ENCODE measurements at regions not wholly inside any gene's neighbourhood (a gene's known extent, or its start where the extent isn't known, plus 50 kb on each side); places are given as distances from the start of the nearest gene placed in this dataset.

DNA sequence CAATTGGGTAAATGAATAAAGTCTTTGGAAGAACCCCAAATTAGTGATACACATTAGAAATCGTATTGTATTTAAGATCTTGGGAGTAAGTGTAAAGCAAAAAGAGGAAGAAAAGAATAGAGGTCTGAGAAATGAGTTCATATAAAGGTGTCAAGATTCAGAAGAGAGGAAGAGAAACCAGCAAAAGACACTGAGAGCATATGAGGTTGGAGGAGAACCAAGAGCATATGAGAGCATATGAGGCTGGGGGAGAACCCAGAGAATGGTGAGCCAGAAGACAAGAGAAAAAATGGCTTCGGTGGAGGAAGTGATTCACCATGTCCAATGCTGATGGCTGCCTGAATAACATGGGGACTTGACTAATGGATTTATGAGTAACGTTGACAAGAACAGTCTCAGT, 620.1 kb upstream of the GCFC2 start:
- no peak for DNase-seq (ENCODE audit: low read depth in 2 of 3, low spot score in 2 of 3)

DNA sequence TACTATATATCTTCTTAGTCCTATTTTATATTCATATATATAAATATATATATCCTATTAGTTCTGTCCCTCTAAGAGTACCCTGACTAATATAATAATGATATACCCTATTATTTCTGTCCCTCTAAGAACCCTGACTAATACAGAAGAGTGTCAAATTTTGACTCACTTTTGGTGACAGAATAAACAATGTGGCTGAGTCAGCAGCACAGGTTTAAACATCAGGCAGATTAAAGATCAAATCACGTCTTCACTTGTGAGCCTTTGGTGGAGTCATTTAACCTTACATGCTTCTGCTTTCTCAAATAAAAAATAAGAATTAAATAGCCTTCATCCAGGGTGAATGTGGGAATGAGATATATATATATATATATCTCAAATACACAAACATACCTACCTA, 615.9 kb upstream of the GCFC2 start:
- DNase-seq (ENCODE audit: low read depth in 2 of 3, low spot score in 2 of 3), result no peak

DNA sequence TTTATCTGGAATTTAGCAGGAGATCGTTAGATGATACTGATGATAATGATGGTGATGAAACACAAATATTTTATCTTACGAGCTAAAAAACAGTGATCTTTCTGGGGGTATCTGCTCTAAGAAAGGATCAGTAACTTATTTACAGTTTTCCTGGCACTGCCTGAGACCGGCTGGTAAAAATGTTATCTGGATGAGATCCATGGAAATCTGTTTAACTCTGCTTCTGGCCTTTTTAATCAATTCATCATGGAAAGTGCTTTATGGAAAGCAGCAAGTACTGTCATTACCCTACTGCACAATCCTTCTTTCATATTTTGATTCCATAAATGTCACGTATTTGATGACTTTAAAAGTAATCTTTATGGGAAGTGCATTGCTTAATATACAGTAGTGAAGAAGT, 612.7 kb upstream of the GCFC2 start:
- DNase-seq (ENCODE audit: low read depth in 2 of 3, low spot score in 2 of 3), result no peak

DNA sequence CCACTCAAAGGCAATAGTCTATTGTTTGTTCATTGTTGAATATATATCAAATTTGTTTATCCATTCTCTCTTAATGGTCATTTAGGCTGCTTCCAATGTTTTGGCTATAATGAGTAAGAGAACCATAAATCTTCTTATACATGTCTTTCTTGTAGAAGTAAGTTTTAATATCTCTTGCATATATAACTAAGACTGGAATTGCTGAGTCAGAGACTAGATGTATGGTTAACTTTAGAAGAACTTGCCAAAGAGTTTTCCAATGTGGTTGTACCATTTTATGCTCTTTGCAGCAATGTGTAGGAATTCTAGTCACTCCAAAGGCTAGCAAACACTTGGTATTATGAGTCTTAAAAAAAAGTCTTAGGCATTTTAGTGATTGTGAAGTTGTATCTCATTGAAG, 610.0 kb upstream of the GCFC2 start:
- no peak for DNase-seq (ENCODE audit: low read depth in 2 of 3, low spot score in 2 of 3)

DNA sequence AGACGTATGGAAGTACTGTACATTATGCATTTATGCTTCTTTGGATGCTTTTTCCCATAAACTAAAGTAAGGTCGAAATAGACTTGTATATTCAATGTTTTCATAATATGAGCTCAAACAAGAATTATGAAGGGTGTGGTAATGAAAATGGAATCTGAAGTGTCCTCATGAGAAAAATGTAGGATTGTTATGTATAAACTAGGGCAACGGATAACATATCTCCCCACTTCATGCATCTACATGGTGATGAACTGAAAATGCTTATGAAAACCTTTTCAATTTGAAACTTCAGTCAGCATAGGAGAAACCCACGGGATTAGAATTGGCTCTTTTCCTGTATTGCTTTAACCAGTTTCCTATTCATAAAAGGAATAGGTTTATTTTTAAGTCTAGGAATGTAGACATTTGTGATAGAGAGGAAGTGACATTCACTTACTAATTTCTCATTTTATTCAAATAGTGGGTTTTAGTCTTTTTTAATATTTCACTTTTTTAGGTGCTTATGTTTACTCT, 608.2 kb upstream of the GCFC2 start:
- no peak for DNase-seq (ENCODE audit: low read depth in 2 of 3, low spot score in 2 of 3)

DNA sequence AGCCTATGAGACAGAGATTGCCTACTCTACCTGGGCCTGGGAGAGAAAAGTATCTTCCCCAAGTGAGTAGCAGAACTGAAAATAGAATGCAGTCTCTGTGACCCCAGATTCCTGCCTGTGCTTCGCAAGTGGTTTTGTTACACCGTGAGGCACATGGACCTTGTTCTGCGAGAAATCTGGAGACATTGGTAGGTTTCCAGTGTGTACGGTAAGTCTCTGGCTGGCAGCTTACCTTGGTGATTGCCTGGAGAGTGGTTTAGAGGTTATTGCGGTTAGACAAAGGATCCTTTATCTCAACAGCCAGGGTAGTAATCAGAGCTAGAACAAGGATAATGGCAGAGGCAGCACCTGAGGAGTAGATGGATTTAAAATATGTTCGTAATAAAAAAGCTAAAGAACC, 606.0 kb upstream of the GCFC2 start:
- no peak for DNase-seq (ENCODE audit: low read depth in 2 of 3, low spot score in 2 of 3)

DNA sequence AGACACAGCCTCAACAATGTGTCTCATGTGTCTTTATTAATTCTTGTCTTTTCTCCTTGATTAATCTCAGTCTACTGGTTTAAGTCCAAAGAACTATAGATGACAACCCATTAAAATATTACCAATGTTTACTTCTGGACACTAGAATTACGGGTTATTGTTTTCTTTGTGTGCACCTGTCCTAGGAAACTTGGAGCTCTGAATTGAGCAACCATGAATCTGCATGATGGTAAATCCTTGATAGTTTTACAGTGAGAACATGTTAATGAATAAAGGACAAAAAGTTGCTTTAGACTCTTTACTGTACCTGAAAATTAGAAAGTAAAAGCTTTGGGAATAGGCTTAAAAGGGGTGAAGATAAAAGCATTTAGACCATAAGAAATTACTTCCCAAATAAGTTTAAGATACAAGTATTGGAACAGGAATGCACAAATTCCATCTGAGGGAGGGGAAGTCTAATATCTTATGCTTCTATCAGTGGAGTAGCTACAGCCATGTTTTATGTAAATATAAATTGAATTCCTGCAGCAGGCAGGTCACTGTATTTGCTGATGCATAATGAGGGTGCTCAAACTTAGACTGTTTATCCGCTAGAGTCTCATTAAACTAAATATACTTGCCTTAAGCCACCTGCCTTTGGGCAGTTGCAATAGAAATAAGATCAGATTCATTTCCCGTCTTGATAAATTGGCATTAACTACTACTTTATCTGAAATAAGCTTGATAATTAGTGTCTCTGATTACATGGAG, 603.7 kb upstream of the GCFC2 start:
- no peak for DNase-seq (ENCODE audit: low read depth in 2 of 3, low spot score in 2 of 3)

DNA sequence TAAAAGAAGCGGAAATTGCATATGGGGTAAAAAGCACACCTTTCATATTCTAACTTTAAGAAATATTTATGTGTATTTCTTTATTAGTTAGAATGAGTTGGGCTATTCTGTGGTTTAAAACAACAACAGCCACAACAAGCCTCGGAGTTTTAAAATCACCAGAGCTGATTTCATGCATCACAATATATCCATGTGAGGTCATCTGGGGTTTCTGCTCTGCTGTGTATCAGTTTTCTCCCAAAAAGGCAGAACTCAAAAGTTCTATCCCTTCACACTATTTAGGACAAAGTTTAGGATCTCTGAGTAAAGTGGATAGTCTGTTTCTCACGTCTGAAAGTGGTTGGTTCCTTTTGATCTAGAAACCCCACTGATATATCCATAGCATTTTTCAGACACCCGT, 601.5 kb upstream of the GCFC2 start:
- no peak for DNase-seq (ENCODE audit: low read depth in 2 of 3, low spot score in 2 of 3)

DNA sequence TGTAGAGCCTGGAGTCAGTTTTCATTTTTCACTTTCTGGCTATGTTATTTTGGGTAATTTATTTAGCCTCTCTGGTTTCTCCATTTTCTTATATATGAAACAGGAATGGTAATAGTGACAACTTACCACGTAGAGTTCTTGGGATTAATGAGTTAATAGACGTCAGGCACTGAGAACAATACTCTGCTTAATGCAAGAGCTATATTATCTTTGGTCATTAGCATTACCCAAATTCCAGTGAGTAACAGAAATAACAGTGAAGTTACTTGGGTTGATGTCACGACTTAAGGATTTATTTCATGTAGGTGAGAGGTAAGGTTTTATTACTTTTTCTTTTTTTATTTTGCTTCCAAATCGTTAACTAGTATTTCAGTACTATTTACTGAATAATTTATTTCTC, 601.0 kb upstream of the GCFC2 start:
- no peak for DNase-seq (ENCODE audit: low read depth in 2 of 3, low spot score in 2 of 3)

DNA sequence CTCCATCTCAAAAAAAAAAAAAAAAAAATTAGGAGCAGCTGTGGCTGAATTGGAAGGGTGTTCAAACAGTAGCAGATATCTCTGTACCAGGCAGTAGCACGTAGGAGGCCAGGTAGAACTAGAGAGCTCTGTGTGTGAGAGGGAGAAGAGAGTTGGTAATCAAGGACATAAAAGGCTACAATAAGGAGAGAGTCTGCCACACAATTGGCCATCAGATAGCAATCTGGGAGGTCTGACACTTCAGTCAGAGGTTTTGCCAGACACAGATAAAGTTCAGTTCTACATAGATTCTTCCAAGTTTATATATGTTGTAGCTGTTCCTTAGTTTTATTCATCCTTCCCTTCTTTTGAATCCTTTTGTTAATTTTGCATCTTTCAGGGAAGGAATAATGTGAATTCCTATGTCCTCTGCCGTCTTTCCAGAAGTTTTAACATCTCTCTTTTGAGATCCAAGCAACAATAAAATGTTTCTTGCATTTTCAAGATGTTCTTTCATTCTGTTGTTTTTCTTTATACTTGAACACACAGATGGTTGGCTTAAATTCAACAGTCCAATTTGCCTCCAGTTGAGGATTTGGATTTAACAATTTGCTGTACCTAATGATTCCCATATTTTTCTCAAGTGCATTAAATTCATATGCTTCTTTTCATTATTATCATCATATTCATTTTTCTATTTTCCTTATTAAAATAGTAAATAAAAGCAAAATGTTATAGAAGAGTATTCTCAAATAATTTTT, 600.3 kb upstream of the GCFC2 start:
- no peak for DNase-seq (ENCODE audit: low read depth in 2 of 3, low spot score in 2 of 3)

DNA sequence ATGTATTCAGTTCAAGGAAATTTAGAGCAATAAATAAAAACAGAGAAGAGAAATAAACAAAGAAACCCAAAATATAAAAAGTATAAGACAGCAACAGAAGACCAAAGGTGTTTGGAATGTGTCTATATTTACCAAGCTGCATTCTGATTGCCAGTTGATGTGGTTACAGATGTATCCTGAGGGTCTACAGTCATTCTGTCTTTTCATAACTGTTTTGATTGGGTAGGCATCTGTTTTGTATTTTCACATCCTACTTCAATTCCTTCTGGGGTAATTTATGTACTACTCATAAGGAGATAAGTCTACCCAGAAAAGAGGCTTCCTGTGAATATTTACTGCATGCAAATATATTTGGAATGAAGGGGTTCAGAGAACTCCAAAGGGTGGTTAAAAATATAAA, 596.8 kb upstream of the GCFC2 start:
- DNase-seq (ENCODE audit: low read depth in 2 of 3, low spot score in 2 of 3), result no peak

DNA sequence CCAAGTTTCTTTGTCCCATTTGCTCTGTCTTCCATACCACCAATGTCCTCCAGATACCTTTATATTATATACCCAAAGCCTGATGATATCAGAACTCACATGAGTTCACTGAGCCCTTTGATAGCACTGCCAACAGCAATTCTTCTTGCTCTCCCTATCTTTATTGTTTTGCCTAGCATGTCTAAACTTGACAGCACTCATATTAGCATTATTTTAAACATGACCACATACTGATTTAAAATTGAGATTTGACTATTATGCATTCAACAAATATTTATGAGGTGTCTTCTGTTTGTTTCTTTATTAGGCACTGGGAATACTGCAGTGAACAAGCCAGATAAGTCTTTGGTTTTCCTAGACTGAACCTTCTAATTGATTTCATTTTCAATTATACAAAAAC, 587.3 kb upstream of the GCFC2 start:
- no peak for DNase-seq (ENCODE audit: low read depth in 2 of 3, low spot score in 2 of 3)

DNA sequence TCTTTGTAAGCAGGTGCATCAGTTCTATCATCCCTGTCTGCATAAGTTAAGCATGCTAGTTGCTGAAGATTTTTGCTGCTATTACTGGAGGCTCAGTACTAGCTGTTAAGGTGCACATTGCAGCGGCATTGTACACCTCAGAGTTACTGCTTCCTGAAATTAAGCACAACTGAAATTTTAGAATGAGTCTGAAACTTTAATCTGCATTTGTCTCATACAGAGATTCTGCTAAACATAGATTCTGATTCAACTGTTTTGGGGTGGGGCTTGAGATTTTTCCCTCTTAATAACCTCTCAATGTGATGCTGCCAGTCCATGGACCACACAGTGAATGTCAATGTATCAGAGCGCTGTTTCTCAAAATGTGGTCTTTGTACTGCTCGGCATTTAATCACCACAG, 585.7 kb upstream of the GCFC2 start:
- no peak for DNase-seq (ENCODE audit: low read depth in 2 of 3, low spot score in 2 of 3)

DNA sequence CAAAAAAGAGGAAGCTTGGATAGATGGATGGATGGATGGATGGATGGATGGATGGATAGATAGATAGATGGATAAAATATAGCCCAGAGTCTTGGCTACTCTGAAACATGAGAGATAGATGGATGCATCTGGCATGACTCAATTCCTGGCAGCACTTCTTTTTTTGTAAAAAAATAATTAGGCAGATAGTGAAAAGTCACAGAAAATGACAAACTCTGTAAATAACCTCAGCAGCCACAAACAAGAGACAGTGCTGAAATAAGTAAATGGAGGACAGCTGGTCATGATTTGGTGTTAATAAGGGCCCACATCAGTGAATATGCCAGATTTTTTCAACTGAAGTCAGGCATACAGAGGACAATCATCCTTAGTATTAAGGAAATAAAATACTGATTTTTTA, 585.0 kb upstream of the GCFC2 start:
- DNase-seq (ENCODE audit: low read depth in 2 of 3, low spot score in 2 of 3), result no peak

DNA sequence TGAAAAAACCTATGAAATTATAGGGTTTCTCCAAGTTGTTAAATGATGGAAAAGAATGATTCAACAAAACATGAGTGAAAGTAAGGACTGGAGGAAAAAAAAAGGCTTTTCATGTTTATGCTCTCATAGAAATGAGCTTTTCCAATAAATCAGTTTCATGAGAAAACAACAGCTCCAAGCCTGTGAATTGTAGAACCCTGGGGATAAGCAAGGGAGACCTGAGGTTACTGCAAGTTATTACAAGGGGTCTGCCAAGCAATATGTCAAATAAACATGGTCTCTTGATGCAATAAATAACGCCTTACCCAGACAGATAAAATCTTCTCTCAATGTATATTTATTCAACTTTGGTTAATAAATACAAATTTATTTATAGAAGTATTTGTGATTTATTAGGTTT, 577.9 kb upstream of the GCFC2 start:
- no peak for DNase-seq (ENCODE audit: low read depth in 2 of 3, low spot score in 2 of 3)

DNA sequence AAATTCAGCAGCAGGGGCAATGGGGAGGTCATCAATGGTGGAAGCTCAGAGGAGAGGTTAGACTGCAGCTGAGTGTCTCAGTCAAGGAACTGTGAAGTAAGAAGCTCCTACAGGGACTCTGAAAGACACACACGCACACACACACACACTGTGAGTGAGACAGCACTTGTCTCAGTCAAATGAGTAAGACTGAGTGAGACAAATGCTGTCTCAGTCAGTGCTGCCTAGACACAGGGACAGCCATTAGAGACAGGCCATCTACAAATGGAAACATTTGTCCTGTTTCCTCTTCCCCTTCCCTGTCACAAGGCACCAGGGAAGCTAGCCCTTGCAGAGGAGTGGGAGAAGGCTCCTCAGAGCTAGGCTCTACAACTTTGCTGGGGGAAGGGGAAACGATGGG, 577.4 kb upstream of the GCFC2 start:
- DNase-seq (ENCODE audit: low read depth in 2 of 3, low spot score in 2 of 3), result no peak

DNA sequence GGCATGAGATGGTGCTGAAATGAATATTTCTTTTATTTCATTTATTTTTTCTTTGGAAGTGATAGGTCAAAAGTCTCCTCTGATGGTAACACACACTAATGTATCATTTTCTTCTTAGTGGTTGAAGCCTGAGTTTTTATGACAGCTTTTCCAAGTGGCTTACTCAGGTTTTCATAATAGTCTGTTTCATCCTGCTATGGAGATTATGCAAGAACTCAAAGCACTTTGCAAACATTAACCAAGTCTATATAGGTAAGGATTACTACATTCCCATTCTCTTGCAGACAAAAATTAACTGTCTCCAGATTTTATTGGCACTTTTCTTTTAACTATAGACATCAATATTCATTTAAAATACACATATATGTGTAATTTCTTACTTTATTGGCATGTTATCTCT, 572.6 kb upstream of the GCFC2 start:
- no peak for DNase-seq (ENCODE audit: low read depth in 2 of 3, low spot score in 2 of 3)

DNA sequence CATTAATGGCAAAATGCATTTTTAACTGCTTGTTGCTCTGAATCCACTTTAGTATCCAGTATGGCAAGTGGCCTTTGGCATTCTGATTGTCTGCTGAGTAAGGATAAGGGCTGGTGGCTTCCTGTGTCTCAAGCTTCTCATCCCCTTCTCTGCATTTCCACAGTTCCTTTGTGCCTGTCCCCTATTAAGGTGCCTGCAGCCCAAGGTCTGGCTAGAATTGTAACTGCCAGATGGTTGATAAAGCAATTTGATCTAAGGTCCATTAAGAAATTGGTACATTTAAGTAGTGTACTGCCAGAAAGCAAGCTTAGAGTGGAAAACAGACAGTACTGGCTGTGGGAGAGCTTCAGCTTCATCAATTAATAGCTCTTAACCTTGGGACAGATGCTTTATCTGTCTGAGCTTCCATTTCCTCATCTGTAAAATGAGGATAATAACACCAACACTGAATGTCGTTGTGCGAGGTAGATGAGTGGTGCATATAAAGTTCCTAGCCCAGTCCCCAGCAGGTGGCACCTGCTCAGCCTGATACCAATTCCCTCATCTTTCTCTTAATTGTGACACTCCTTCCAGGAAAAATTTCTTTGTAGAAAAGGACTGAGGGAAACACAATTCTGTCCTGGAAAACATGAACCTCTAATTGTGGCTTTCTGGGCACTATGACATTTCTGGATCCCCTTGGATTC, 570.6 kb upstream of the GCFC2 start:
- DNase-seq (ENCODE audit: low read depth in 2 of 3, low spot score in 2 of 3), result no peak

DNA sequence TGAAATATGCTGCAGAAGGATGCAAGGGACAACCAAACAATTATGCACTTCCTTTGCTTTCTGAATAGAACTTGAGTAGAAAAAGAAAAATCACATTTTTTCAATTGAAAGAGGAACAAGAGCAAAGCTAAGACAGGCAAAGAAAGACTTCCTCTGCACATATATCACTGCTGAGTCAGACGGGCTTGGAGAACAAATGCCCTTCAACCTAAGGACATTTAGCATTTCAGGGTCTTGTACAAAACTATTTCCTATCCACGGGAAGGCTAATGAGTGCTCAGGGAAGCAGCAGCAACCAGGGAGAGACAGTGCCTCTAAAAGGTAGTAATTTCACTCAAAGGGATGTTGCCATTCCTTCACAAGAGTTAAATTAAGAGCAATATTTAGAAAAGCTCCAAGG, 570.0 kb upstream of the GCFC2 start:
- DNase-seq (ENCODE audit: low read depth in 2 of 3, low spot score in 2 of 3), result no peak

DNA sequence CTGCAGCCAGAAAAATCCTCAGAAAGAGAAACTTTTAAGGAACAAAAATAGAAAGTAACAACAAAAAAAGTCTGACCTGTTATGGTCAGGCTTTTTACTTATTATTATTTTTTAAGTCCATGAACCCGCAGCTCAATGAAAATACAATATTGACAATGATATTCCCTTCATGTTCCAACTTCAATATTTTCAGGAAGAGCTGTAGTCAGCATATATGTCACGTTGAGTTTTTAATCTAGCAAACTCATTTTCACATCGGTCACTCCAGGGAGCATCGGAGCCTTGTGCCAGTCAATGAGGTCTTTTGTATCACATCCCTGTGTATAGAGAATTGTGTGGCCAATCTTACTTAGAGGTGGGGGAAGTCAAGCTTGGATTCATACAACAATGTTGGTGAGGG, 568.4 kb upstream of the GCFC2 start:
- no peak for DNase-seq (ENCODE audit: low read depth in 2 of 3, low spot score in 2 of 3)

DNA sequence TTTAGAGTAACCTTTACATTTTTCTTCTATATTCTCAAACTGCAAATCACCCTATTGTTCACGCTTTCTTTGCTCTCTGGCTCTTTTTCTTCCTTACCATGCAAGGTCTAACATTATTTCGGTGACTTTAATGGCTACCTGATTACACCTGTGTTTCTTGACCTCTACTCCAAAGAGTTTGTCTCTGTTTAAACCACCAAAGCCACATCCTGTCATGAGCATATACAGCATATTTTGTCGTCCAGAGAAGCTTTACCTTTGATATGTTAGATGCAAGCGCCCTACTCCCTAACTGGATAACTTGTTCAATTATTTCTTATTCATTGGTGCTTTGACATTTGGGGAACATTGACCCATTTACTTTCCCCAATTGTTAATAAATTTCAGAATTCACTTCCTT, 565.1 kb upstream of the GCFC2 start:
- no peak for DNase-seq (ENCODE audit: low read depth in 2 of 3, low spot score in 2 of 3)

DNA sequence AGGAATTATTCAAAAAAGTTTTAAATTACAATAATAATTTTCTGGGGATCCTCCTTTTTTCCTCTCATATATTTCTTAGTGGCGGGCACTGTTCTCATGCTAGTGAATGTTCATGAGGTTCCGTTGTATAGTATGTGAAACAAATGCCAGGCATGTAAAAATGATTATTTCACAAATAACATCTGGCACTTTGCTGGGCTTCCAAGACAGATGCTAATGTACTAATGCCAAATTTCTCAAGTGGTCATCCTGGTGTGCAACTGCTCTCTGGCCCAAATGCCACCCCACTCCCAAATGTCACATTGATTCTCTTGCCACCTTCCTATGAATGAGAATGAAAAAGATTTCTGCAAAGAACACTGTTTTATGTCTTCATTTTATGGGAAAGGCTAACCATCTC, 564.0 kb upstream of the GCFC2 start:
- DNase-seq (ENCODE audit: low read depth in 2 of 3, low spot score in 2 of 3), result no peak

All from hematopoietic multipotent progenitor cell (in vitro differentiated cells).